Cardiac muscle cell (in vitro differentiated cells and primary cell): ENCODE measurements at regions not wholly inside any gene's neighbourhood (a gene's known extent, or its start where the extent isn't known, plus 50 kb on each side); places are given as distances from the start of the nearest gene placed in this dataset.

Experiments
- DNase-seq, 2 donors: peaks; one replicate each; pipeline versions ENCODE4 v3.0.0 to v3.0.0-alpha.2; 2010 to 2017; ENCODE audit warnings: low read depth in 1 of 2, low spot score in 1 of 2
- H3K27ac ChIP-seq: fragments of 200-600 bp; sonication (generic); 2 replicates; pipeline ENCODE4 v1.5.1; 2016
- H3K27me3 ChIP-seq: fragments of 200-600 bp; sonication (generic); 2 replicates; pipeline ENCODE4 v1.6.0; 2016; ENCODE audit warnings: control low read depth
- H3K36me3 ChIP-seq: fragments of 200-600 bp; sonication (generic); 2 replicates; pipeline ENCODE4 v1.5.1; 2016; ENCODE audit warnings: control low read depth
- H3K4me1 ChIP-seq: fragments of 200-600 bp; sonication (generic); 2 replicates; pipeline ENCODE4 v1.8.1; 2017; ENCODE audit warnings: low read depth, mild to moderate bottlenecking, mixed run types
- H3K4me3 ChIP-seq: fragments of 200-600 bp; sonication (generic); 2 replicates; pipeline ENCODE4 v1.5.1; 2016; ENCODE audit warnings: mild to moderate bottlenecking
- H3K9me3 ChIP-seq: fragments of 200-600 bp; sonication (generic); 2 replicates; pipeline ENCODE4 v1.5.1; 2017; ENCODE audit warnings: low read depth, mild to moderate bottlenecking, control low read depth
- CTCF ChIP-seq: IDR thresholded peaks from 2 replicates; pipeline ENCODE4 v1.5.1; 2012; ENCODE audit warnings: low read depth, mild to moderate bottlenecking, low read length

GRCh38 chr3:55315396-55315795 lies 171.7 kb downstream of the WNT5A start:
- no peaks in the 10 kb centered on the region for H3K9me3 ChIP-seq
- TF ChIP-seq CTCF = no peak
- H3K27ac ChIP-seq = no peak overlapping the region
- H3K4me3 ChIP-seq = no peak overlapping the region
- H3K36me3 ChIP-seq = no peaks in the 10 kb centered on the region
- peak in 1 of 2 donors; percentile 29 for DNase-seq
- H3K4me1 ChIP-seq = no peaks in the 10 kb centered on the region
- H3K27me3 ChIP-seq = no peaks in the 10 kb centered on the region

GRCh38 chr3:55313666-55314065 lies 173.4 kb downstream of the WNT5A start:
- TF ChIP-seq CTCF = no peak
- Histone ChIP-seq H3K4me3 (no peak overlapping the region), H3K4me1 (no peaks in the 10 kb centered on the region), H3K27me3 (no peaks in the 10 kb centered on the region), H3K9me3 (no peaks in the 10 kb centered on the region), H3K36me3 (no peaks in the 10 kb centered on the region), H3K27ac (no peak overlapping the region)
- DNase-seq = no peak

- Histone ChIP-seq H3K4me3 (no peak overlapping the region), H3K4me1 (no peaks in the 10 kb centered on the region), H3K9me3 (no peaks in the 10 kb centered on the region), H3K27ac (no peak overlapping the region), H3K36me3 (no peaks in the 10 kb centered on the region), H3K27me3 (no peaks in the 10 kb centered on the region)
- no peak for TF ChIP-seq CTCF
- DNase-seq = no peak
Measured at GRCh38 chr3:55309336-55309735, 177.8 kb downstream of the WNT5A start.

- no peaks in the 10 kb centered on the region for H3K9me3 ChIP-seq
- H3K27ac ChIP-seq = no peak overlapping the region
- H3K4me3 ChIP-seq = no peak overlapping the region
- TF ChIP-seq CTCF = no peak
- no peaks in the 10 kb centered on the region for H3K36me3 ChIP-seq
- H3K4me1 ChIP-seq = no peaks in the 10 kb centered on the region
- H3K27me3 ChIP-seq = no peaks in the 10 kb centered on the region
- no peak for DNase-seq
Measured at GRCh38 chr3:55307622-55308021, 179.5 kb downstream of the WNT5A start.

- Histone ChIP-seq H3K4me3 (no peak overlapping the region), H3K36me3 (no peaks in the 10 kb centered on the region), H3K9me3 (no peaks in the 10 kb centered on the region), H3K27ac (no peak overlapping the region), H3K4me1 (no peaks in the 10 kb centered on the region), H3K27me3 (no peaks in the 10 kb centered on the region)
- peak in 1 of 2 donors; percentile 16 for DNase-seq
- no peak for TF ChIP-seq CTCF
Measured at GRCh38 chr3:55305696-55306485, 181.2 kb downstream of the WNT5A start.
